PC-9 (cell line): ENCODE measurements at regions not wholly inside any gene's neighbourhood (a gene's known extent, or its start where the extent isn't known, plus 50 kb on each side); places are given as distances from the start of the nearest gene placed in this dataset.

Experiments
- BruUV-seq: library from RNA; stranded (reverse); fragments of 400-500 nt; replicated peaks from 2 replicates; lab custom pipeline; 2021; lab: Mats Ljungman, UMichigan
- CTCF ChIA-PET: fragments of 300-600 bp; sonication (Branson Sonifier 250); formaldehyde crosslinking; loops from one replicate; lab custom pipeline; 2022; ENCODE audit warnings: antibody characterized with exemption; lab: Charles Lee
- POLR2A ChIA-PET: fragments of 300-600 bp; sonication (Branson Sonifier 250); formaldehyde crosslinking; loops from one replicate; lab custom pipeline; 2022; ENCODE audit warnings: antibody characterized with exemption; ENCODE audit not compliant: unreplicated experiment; lab: Charles Lee
- DNase-seq, 2 experiments: peaks; one replicate each; pipeline versions ENCODE4 v3.0.0 to v3.0.0-alpha.2; 2015 to 2022; ENCODE audit warnings: mixed read lengths in 1 of 2
- H2AFZ ChIP-seq: fragments of 200-600 bp; sonication (generic); 2 replicates; pipeline ENCODE4 v1.8.1; 2017; ENCODE audit warnings: antibody characterized with exemption
- H3F3A ChIP-seq: fragments of 200-600 bp; sonication (generic); 2 replicates; pipeline ENCODE4 v1.8.1; 2017; ENCODE audit warnings: antibody characterized with exemption, mild to moderate bottlenecking, low read depth; ENCODE audit not compliant: insufficient read depth
- H3K27ac ChIP-seq: fragments of 200-600 bp; sonication (generic); 2 replicates; pipeline ENCODE4 v1.6.1; 2016; ENCODE audit warnings: mixed run types
- H3K27me3 ChIP-seq: fragments of 200-600 bp; sonication (generic); 2 replicates; pipeline ENCODE4 v1.6.1; 2016; ENCODE audit warnings: low read depth, mixed run types; ENCODE audit not compliant: insufficient read depth
- H3K36me3 ChIP-seq: fragments of 200-600 bp; sonication (generic); 2 replicates; pipeline ENCODE4 v1.6.1; 2016; ENCODE audit warnings: low read depth, mixed run types
- H3K4me1 ChIP-seq: fragments of 200-600 bp; sonication (generic); replicated peaks from 2 replicates; pipeline ENCODE4 v1.6.1; 2016; ENCODE audit warnings: mixed run types; ENCODE audit not compliant: insufficient read depth
- H3K4me2 ChIP-seq: fragments of 200-600 bp; sonication (generic); 2 replicates; pipeline ENCODE4 v1.6.1; 2017; ENCODE audit warnings: mixed run types
- H3K4me3 ChIP-seq: fragments of 200-600 bp; sonication (generic); 2 replicates; pipeline ENCODE4 v1.6.1; 2016; ENCODE audit warnings: mixed run types
- H3K79me2 ChIP-seq: fragments of 200-600 bp; sonication (generic); 2 replicates; pipeline ENCODE4 v1.6.1; 2017; ENCODE audit warnings: low read depth, mixed run types
- H3K9me2 ChIP-seq: fragments of 200-600 bp; sonication (generic); 2 replicates; pipeline ENCODE4 v1.8.1; 2017; ENCODE audit warnings: mild to moderate bottlenecking; ENCODE audit not compliant: insufficient read depth
- H3K9me3 ChIP-seq: fragments of 200-600 bp; sonication (generic); 2 replicates; pipeline ENCODE4 v1.8.1; 2016; ENCODE audit warnings: low read depth; ENCODE audit not compliant: insufficient read depth
- H4K20me1 ChIP-seq: fragments of 200-600 bp; sonication (generic); 2 replicates; pipeline ENCODE4 v1.8.1; 2017; ENCODE audit not compliant: insufficient read depth
- EZH2 ChIP-seq: fragments of 200-600 bp; sonication (generic); IDR thresholded peaks from 2 replicates; pipeline ENCODE4 v1.8.0; 2017; ENCODE audit warnings: antibody characterized with exemption, low read depth
- intact Hi-C: fragments of 100-400 bp; cut with micrococcal nuclease; formaldehyde crosslinking; loops from one replicate; pipeline ENCODE4 v1.10.0; 2022; ENCODE audit not compliant: unreplicated experiment
- TF ChIP-seq, protein P1 (sequence below): fragments of 200-600 bp; sonication (generic); conservative IDR thresholded peaks from 2 replicates; pipeline ENCODE4 v1.6.1; 2017; ENCODE audit warnings: mixed run types, antibody characterized with exemption, mild to moderate bottlenecking, moderate library complexity

- ChIA-PET POLR2A (no interaction called here), CTCF (no interaction called here)
- Histone ChIP-seq H3K27ac (no peak overlapping the region), H3K9me2 (no peaks in the 10 kb centered on the region), H3K27me3 (no peaks in the 10 kb centered on the region), H3K4me2 (no peak overlapping the region), H3K9me3 (0 out of 2 replicates have a peak, but pooled peaks cover 3% of the 10 kb centered on the region), H3K36me3 (no peaks in the 10 kb centered on the region), H3K4me1 (no peaks in the 10 kb centered on the region), H2AFZ (no peak overlapping the region), H3F3A (no peaks in the 10 kb centered on the region), H3K79me2 (no peaks in the 10 kb centered on the region), H4K20me1 (no peaks in the 10 kb centered on the region), H3K4me3 (no peak overlapping the region)
- intact Hi-C loops: no loop called here
- no TSS peak for BruUV-seq
- TF ChIP-seq EZH2: no peak
- TF ChIP-seq, protein P1, sequence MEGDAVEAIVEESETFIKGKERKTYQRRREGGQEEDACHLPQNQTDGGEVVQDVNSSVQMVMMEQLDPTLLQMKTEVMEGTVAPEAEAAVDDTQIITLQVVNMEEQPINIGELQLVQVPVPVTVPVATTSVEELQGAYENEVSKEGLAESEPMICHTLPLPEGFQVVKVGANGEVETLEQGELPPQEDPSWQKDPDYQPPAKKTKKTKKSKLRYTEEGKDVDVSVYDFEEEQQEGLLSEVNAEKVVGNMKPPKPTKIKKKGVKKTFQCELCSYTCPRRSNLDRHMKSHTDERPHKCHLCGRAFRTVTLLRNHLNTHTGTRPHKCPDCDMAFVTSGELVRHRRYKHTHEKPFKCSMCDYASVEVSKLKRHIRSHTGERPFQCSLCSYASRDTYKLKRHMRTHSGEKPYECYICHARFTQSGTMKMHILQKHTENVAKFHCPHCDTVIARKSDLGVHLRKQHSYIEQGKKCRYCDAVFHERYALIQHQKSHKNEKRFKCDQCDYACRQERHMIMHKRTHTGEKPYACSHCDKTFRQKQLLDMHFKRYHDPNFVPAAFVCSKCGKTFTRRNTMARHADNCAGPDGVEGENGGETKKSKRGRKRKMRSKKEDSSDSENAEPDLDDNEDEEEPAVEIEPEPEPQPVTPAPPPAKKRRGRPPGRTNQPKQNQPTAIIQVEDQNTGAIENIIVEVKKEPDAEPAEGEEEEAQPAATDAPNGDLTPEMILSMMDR: no peak
- no peak for DNase-seq
Measured at GRCh38 chr1:64387389-64388285, 82.3 kb upstream of the CACHD1 start.

DNA sequence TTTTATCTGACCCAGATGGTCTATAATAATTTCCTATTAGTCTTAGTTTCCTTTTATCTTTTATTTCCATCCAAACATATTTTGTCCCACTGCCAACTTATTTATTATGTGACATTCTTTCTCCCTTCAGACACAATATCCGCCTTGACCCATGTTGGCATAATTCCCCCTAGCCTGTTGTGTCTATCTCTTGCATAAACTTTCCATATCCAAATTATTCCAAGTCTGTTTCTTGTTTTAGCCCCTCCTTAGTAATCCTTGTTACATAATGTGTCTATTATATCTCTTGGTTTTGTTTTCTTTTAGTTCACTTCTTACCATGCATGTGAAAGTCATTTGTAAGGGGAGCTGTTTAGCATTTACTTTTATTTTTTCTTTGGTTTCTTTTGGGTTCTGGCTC, 81.6 kb upstream of the CACHD1 start:
- intact Hi-C loops: no loop called here

GRCh38 chr1:64392109-64392508, 77.8 kb upstream of the CACHD1 start:
- Histone ChIP-seq H3K27ac (no peak overlapping the region), H3K79me2 (no peaks in the 10 kb centered on the region), H3F3A (no peaks in the 10 kb centered on the region), H2AFZ (no peak overlapping the region), H3K9me3 (0 out of 2 replicates have a peak, but pooled peaks cover 3% of the 10 kb centered on the region), H3K4me2 (no peak overlapping the region), H3K4me3 (no peak overlapping the region), H4K20me1 (no peaks in the 10 kb centered on the region), H3K4me1 (no peaks in the 10 kb centered on the region), H3K27me3 (no peaks in the 10 kb centered on the region), H3K9me2 (no peaks in the 10 kb centered on the region), H3K36me3 (no peaks in the 10 kb centered on the region)
- DNase-seq: no peak
- intact Hi-C loops: no loop called here
- ChIA-PET POLR2A (no interaction called here), CTCF (no interaction called here)
- BruUV-seq: no TSS peak
- no peak for TF ChIP-seq EZH2
- TF ChIP-seq, protein P1: no peak

More for the DNA sequence above, 81.6 kb upstream of the CACHD1 start:
- Histone ChIP-seq H3K27ac (no peak overlapping the region), H3K27me3 (no peaks in the 10 kb centered on the region), H3K4me1 (no peaks in the 10 kb centered on the region), H3K9me2 (no peaks in the 10 kb centered on the region), H3K9me3 (0 out of 2 replicates have a peak, but pooled peaks cover 3% of the 10 kb centered on the region), H3K4me3 (no peak overlapping the region), H4K20me1 (no peaks in the 10 kb centered on the region), H3F3A (no peaks in the 10 kb centered on the region), H2AFZ (no peak overlapping the region), H3K4me2 (no peak overlapping the region), H3K36me3 (no peaks in the 10 kb centered on the region), H3K79me2 (no peaks in the 10 kb centered on the region)
- ChIA-PET POLR2A (no interaction called here), CTCF (no interaction called here)
- no TSS peak for BruUV-seq
- no peak for TF ChIP-seq EZH2
- TF ChIP-seq, protein P1: no peak
- DNase-seq: no peak
